Stimulated activated naive CD8-positive, alpha-beta T cell treated with anti-CD3 and anti-CD28 coated beads, Interleukin-15, amount 100 ng/mL, for 72 hours (primary cell): ENCODE measurements at regions not wholly inside any gene's neighbourhood (a gene's known extent, or its start where the extent isn't known, plus 50 kb on each side); places are given as distances from the start of the nearest gene placed in this dataset.

ENCODE experiments used
- ATAC-seq: fragments of 150-1000 bp; cut with Tn5 transposase; 2 replicates; pipeline ENCODE4 v1.10.0; 2021; ENCODE audit warnings: mild to moderate bottlenecking, moderate library complexity
- DNase-seq, 2 donors: peaks; one replicate each; pipeline ENCODE4 v3.0.0; 2021 to 2022
- H3K27ac Mint-ChIP-seq, 2 donors: one replicate each; pipeline ENCODE4 v1.8.0; 2022; ENCODE audit warnings: mild to moderate bottlenecking in 2 of 2, mixed read lengths in 2 of 2, moderate library complexity in 2 of 2
- H3K27me3 Mint-ChIP-seq: one replicate; pipeline ENCODE4 v1.8.0; 2022; ENCODE audit warnings: mixed read lengths
- H3K4me1 Mint-ChIP-seq: one replicate; pipeline ENCODE4 v1.8.0; 2022; ENCODE audit warnings: mild to moderate bottlenecking, mixed read lengths
- H3K4me3 Mint-ChIP-seq, 2 donors: one replicate each; pipeline ENCODE4 v1.8.0; 2022; ENCODE audit warnings: mild to moderate bottlenecking in 2 of 2, mixed read lengths in 2 of 2, moderate library complexity in 1 of 2
- H3K9me3 Mint-ChIP-seq, 2 donors: one replicate each; pipeline ENCODE4 v1.8.0; 2022; ENCODE audit warnings: mixed read lengths in 2 of 2

- ATAC-seq, result no peak
- DNase-seq, result no peak
- Mint-ChIP-seq H3K9me3 (peaks cover 16 to 22% of the 10 kb centered on the region in 2 donors), H3K4me1 (peaks cover 41% of the 10 kb centered on the region), H3K27me3 (no peaks in the 10 kb centered on the region), H3K4me3 (no peak overlapping the region), H3K27ac (no peak overlapping the region)
These were observed 177.2 kb downstream of the ERCC6L2 start for GRCh38 chr9:96052686-96053085.

- ATAC-seq, result no peak
- Mint-ChIP-seq H3K27ac (no peak overlapping the region), H3K4me1 (peaks cover 37% of the 10 kb centered on the region)
These were observed 175.9 kb downstream of the ERCC6L2 start for GRCh38 chr9:96051423-96051822.

GRCh38 chr9:96050861-96051155 lies 175.3 kb downstream of the ERCC6L2 start:
- ATAC-seq, result no peak
- peaks cover 6% of the 10 kb centered on the region for H3K27me3 Mint-ChIP-seq
- H3K4me3 Mint-ChIP-seq, result no peak overlapping the region
- H3K9me3 Mint-ChIP-seq, result peaks cover 16 to 19% of the 10 kb centered on the region in 2 donors
- peaks cover 32% of the 10 kb centered on the region for H3K4me1 Mint-ChIP-seq
- peak overlapping the region in 1 of 2 donors; percentile 48 for H3K27ac Mint-ChIP-seq
- DNase-seq, result no peak

More at GRCh38 chr9:96051423-96051822, 175.9 kb downstream of the ERCC6L2 start:
- no peak for DNase-seq
- Mint-ChIP-seq H3K4me3 (no peak overlapping the region), H3K27me3 (peaks cover 4% of the 10 kb centered on the region), H3K9me3 (peaks cover 16 to 19% of the 10 kb centered on the region in 2 donors)

GRCh38 chr9:96050048-96050860 lies 174.8 kb downstream of the ERCC6L2 start:
- H3K4me3 Mint-ChIP-seq, result no peak overlapping the region
- peaks cover 32% of the 10 kb centered on the region for H3K4me1 Mint-ChIP-seq
- H3K27ac Mint-ChIP-seq, result peak overlapping the region in 1 of 2 donors; percentile 57
- H3K9me3 Mint-ChIP-seq, result peaks cover 16 to 19% of the 10 kb centered on the region in 2 donors
- peaks cover 6% of the 10 kb centered on the region for H3K27me3 Mint-ChIP-seq
- no peak for ATAC-seq
- DNase-seq, result no peak

GRCh38 chr9:96048956-96049831 lies 173.7 kb downstream of the ERCC6L2 start:
- Mint-ChIP-seq H3K4me1 (peaks cover 32% of the 10 kb centered on the region), H3K27ac (peak overlapping the region; percentile 99), H3K4me3 (peak overlapping the region in 1 of 2 donors; percentile 42), H3K9me3 (peaks cover 13 to 16% of the 10 kb centered on the region in 2 donors), H3K27me3 (peaks cover 6% of the 10 kb centered on the region)
- DNase-seq, result no peak
- no peak for ATAC-seq

- peak overlapping the region; percentile 70 for H3K4me3 Mint-ChIP-seq
- peak overlapping the region; percentile 99 for H3K27ac Mint-ChIP-seq
- H3K9me3 Mint-ChIP-seq, result peaks cover 5 to 7% of the 10 kb centered on the region in 2 donors
- peaks cover 6% of the 10 kb centered on the region for H3K27me3 Mint-ChIP-seq
- peak; percentile 84 for ATAC-seq
- DNase-seq, result peak; percentile 30 to 77
- H3K4me1 Mint-ChIP-seq, result peaks cover 32% of the 10 kb centered on the region
These were observed 172.8 kb downstream of the ERCC6L2 start for GRCh38 chr9:96048104-96048955.

GRCh38 chr9:96047741-96048103 lies 172.2 kb downstream of the ERCC6L2 start:
- ATAC-seq (peak; percentile 50), DNase-seq (peak in 1 of 2 donors; percentile 21)
- Mint-ChIP-seq H3K27me3 (peaks cover 6% of the 10 kb centered on the region), H3K9me3 (peaks cover 5 to 7% of the 10 kb centered on the region in 2 donors), H3K4me3 (peak overlapping the region; percentile 70), H3K4me1 (peaks cover 32% of the 10 kb centered on the region), H3K27ac (peak overlapping the region; percentile 99)

GRCh38 chr9:96047116-96047639 lies 171.7 kb downstream of the ERCC6L2 start:
- ATAC-seq (no peak), DNase-seq (no peak)
- peak overlapping the region in 1 of 2 donors; percentile 3 for H3K4me3 Mint-ChIP-seq
- peaks cover 32% of the 10 kb centered on the region for H3K4me1 Mint-ChIP-seq
- H3K9me3 Mint-ChIP-seq, result peaks cover 5 to 7% of the 10 kb centered on the region in 2 donors
- H3K27me3 Mint-ChIP-seq, result peaks cover 6% of the 10 kb centered on the region
- H3K27ac Mint-ChIP-seq, result peak overlapping the region; percentile 99

GRCh38 chr9:96045811-96046210 lies 170.3 kb downstream of the ERCC6L2 start:
- no peaks in the 10 kb centered on the region for H3K9me3 Mint-ChIP-seq
- peaks cover 31% of the 10 kb centered on the region for H3K4me1 Mint-ChIP-seq
- ATAC-seq, result no peak
- H3K27ac Mint-ChIP-seq, result no peak overlapping the region
- H3K4me3 Mint-ChIP-seq, result no peak overlapping the region
- peaks cover 6% of the 10 kb centered on the region for H3K27me3 Mint-ChIP-seq
- DNase-seq, result no peak

GRCh38 chr9:96044401-96044800 lies 168.9 kb downstream of the ERCC6L2 start:
- Mint-ChIP-seq H3K27ac (peak overlapping the region in 1 of 2 donors; percentile 47), H3K4me1 (peaks cover 23% of the 10 kb centered on the region)

GRCh38 chr9:96040591-96041461 lies 165.3 kb downstream of the ERCC6L2 start:
- Mint-ChIP-seq H3K27me3 (no peaks in the 10 kb centered on the region), H3K4me1 (peaks cover 23% of the 10 kb centered on the region), H3K4me3 (no peak overlapping the region), H3K9me3 (peaks cover 29 to 31% of the 10 kb centered on the region in 2 donors), H3K27ac (no peak overlapping the region)
- DNase-seq (no peak), ATAC-seq (no peak)

More at GRCh38 chr9:96044401-96044800, 168.9 kb downstream of the ERCC6L2 start:
- Mint-ChIP-seq H3K27me3 (peaks cover 6% of the 10 kb centered on the region), H3K9me3 (peaks cover 1 to 6% of the 10 kb centered on the region in 2 donors), H3K4me3 (no peak overlapping the region)
- DNase-seq, result no peak
- no peak for ATAC-seq

GRCh38 chr9:96038914-96039313 lies 163.4 kb downstream of the ERCC6L2 start:
- no peak for ATAC-seq
- Mint-ChIP-seq H3K4me3 (no peak overlapping the region), H3K4me1 (peaks cover 23% of the 10 kb centered on the region), H3K27ac (no peak overlapping the region), H3K9me3 (peaks cover 29 to 34% of the 10 kb centered on the region in 2 donors), H3K27me3 (no peaks in the 10 kb centered on the region)
- no peak for DNase-seq

- DNase-seq (no peak), ATAC-seq (no peak)
- Mint-ChIP-seq H3K27ac (no peak overlapping the region), H3K4me3 (no peak overlapping the region), H3K4me1 (peaks cover 23% of the 10 kb centered on the region), H3K9me3 (peaks cover 29 to 34% of the 10 kb centered on the region in 2 donors), H3K27me3 (no peaks in the 10 kb centered on the region)
These were observed 162.8 kb downstream of the ERCC6L2 start for GRCh38 chr9:96038271-96038670.

GRCh38 chr9:96034553-96035122 lies 159.1 kb downstream of the ERCC6L2 start:
- no peak overlapping the region for H3K27ac Mint-ChIP-seq
- peaks cover 23 to 34% of the 10 kb centered on the region in 2 donors for H3K9me3 Mint-ChIP-seq
- H3K4me3 Mint-ChIP-seq, result no peak overlapping the region
- H3K27me3 Mint-ChIP-seq, result no peaks in the 10 kb centered on the region
- ATAC-seq (no peak), DNase-seq (no peak)
- peaks cover 37% of the 10 kb centered on the region for H3K4me1 Mint-ChIP-seq
